IMR-90 (cell line): ENCODE measurements at regions not wholly inside any gene's neighbourhood (a gene's known extent, or its start where the extent isn't known, plus 50 kb on each side); places are given as distances from the start of the nearest gene placed in this dataset.
"Not testable (repeated sequence)": the region's sequence is repeated elsewhere in the genome, so short reads cannot be mapped to it uniquely, and the experiment has no call there.

Experiments
- ATAC-seq: fragments of 200-7000 bp; cut with Tn5 transposase; 2 replicates; pipeline ENCODE4 v1.9.1; 2020; ENCODE audit warnings: low read depth, mild to moderate bottlenecking, moderate library complexity
- BruUV-seq: library from RNA; stranded (reverse); fragments of 400-500 nt; replicated peaks from 2 replicates; lab custom pipeline; 2021; lab: Mats Ljungman, UMichigan
- CTCF ChIA-PET: fragments of 300-600 bp; formaldehyde crosslinking; extraction: SDS; loops from one replicate; lab custom pipeline; 2021; ENCODE audit warnings: antibody characterized with exemption; lab: Yijun Ruan, JAX
- POLR2A ChIA-PET: fragments of 300-600 bp; sonication (Branson Sonifier 250); formaldehyde crosslinking; loops from one replicate; lab custom pipeline; 2022; ENCODE audit warnings: antibody characterized with exemption; ENCODE audit not compliant: unreplicated experiment; lab: Charles Lee
- DNase-seq: peaks from one replicate; pipeline ENCODE4 v3.0.0; 2013
- H2AFZ ChIP-seq: replicated peaks from 2 replicates; pipeline ENCODE3; 2013; ENCODE audit warnings: low read length, mild to moderate bottlenecking; ENCODE audit not compliant: poor library complexity
- H2AK5ac ChIP-seq: 2 replicates; pipeline ENCODE4 v1.6.1; 2013; ENCODE audit warnings: low read depth, low read length, inconsistent platforms
- H2AK9ac ChIP-seq: replicated peaks from 2 replicates; pipeline ENCODE3; 2013; ENCODE audit warnings: mild to moderate bottlenecking, low read depth, low read length, moderate library complexity; ENCODE audit not compliant: poor library complexity
- H2BK120ac ChIP-seq: 2 replicates; pipeline ENCODE4 v1.6.1; 2013; ENCODE audit warnings: low read depth, low read length, inconsistent platforms
- H2BK15ac ChIP-seq: 3 replicates; pipeline ENCODE4 v1.6.1; 2013; ENCODE audit warnings: low read depth, low read length, inconsistent platforms
- H2BK20ac ChIP-seq: 2 replicates; pipeline ENCODE4 v1.6.1; 2013; ENCODE audit warnings: low read depth, mild to moderate bottlenecking, inconsistent platforms, low read length, moderate library complexity
- H2BK5ac ChIP-seq: 2 replicates; pipeline ENCODE4 v1.6.1; 2013; ENCODE audit warnings: mild to moderate bottlenecking, low read depth, low read length, inconsistent platforms; ENCODE audit not compliant: poor library complexity, severe bottlenecking
- H3K14ac ChIP-seq: replicated peaks from 2 replicates; pipeline ENCODE4 v1.6.1; 2013; ENCODE audit warnings: low read depth, low read length, inconsistent platforms
- H3K18ac ChIP-seq: 2 replicates; pipeline ENCODE4 v1.6.1; 2013; ENCODE audit warnings: low read depth, low read length, control low read depth
- H3K23ac ChIP-seq: 2 replicates; pipeline ENCODE4 v1.6.1; 2013; ENCODE audit warnings: low read depth, low read length, inconsistent platforms
- H3K27ac ChIP-seq: 2 replicates; pipeline ENCODE4 v1.5.1; 2013; ENCODE audit warnings: mild to moderate bottlenecking, control low read depth, low read length; ENCODE audit not compliant: insufficient read depth
- H3K27me3 ChIP-seq: 2 replicates; pipeline ENCODE4 v1.6.1; 2013; ENCODE audit warnings: low read length; ENCODE audit not compliant: control insufficient read depth, insufficient read depth
- H3K36me3 ChIP-seq: 2 replicates; pipeline ENCODE4 v1.6.1; 2013; ENCODE audit warnings: low read length, mixed read lengths; ENCODE audit not compliant: control insufficient read depth, insufficient read depth
- H3K4ac ChIP-seq: 2 replicates; pipeline ENCODE4 v1.6.1; 2013; ENCODE audit warnings: low read depth, low read length, inconsistent platforms
- H3K4me1 ChIP-seq: 2 replicates; pipeline ENCODE4 v1.6.1; 2013; ENCODE audit warnings: low read length, mixed read lengths; ENCODE audit not compliant: control insufficient read depth, insufficient read depth
- H3K4me2 ChIP-seq: 2 replicates; pipeline ENCODE4 v1.6.1; 2013; ENCODE audit warnings: low read depth, mild to moderate bottlenecking, control low read depth, low read length, moderate library complexity
- H3K4me3 ChIP-seq: 2 replicates; pipeline ENCODE4 v1.5.1; 2013; ENCODE audit warnings: low read depth, mild to moderate bottlenecking, control low read depth, low read length, moderate library complexity; ENCODE audit not compliant: insufficient read depth
- H3K56ac ChIP-seq: 2 replicates; pipeline ENCODE4 v1.6.1; 2013; ENCODE audit warnings: low read length, inconsistent platforms; ENCODE audit not compliant: insufficient read depth; ENCODE audit errors: extremely low read depth
- H3K79me1 ChIP-seq, 2 experiments: 2 replicates each; pipeline ENCODE4 v1.6.1; 2013; ENCODE audit warnings: low read length in 2 of 2, inconsistent platforms in 1 of 2, low read depth in 1 of 2
- H3K9ac ChIP-seq: 2 replicates; pipeline ENCODE4 v1.6.1; 2013; ENCODE audit warnings: low read depth, low read length, control low read depth
- H3K9me1 ChIP-seq: 2 replicates; pipeline ENCODE4 v1.6.1; 2013; ENCODE audit warnings: low read length, inconsistent platforms; ENCODE audit not compliant: insufficient read depth
- H3K9me3 ChIP-seq: 2 replicates; pipeline ENCODE4 v1.6.1; 2013; ENCODE audit warnings: low read length; ENCODE audit not compliant: control insufficient read depth, insufficient read depth
- H4K20me1 ChIP-seq: 2 replicates; pipeline ENCODE4 v1.6.1; 2013; ENCODE audit warnings: low read length, inconsistent platforms; ENCODE audit not compliant: insufficient read depth
- H4K5ac ChIP-seq: 2 replicates; pipeline ENCODE4 v1.6.1; 2013; ENCODE audit warnings: mild to moderate bottlenecking, low read depth, low read length, control low read depth
- H4K8ac ChIP-seq, 2 experiments: 2 replicates each; pipeline ENCODE4 v1.6.1; 2013; ENCODE audit warnings: low read depth in 2 of 2, low read length in 2 of 2, control low read depth in 1 of 2, inconsistent platforms in 1 of 2
- H4K91ac ChIP-seq: 2 replicates; pipeline ENCODE4 v1.6.1; 2013; ENCODE audit warnings: low read depth, low read length, inconsistent platforms; ENCODE audit not compliant: insufficient read depth
- BHLHE40 ChIP-seq: fragments of 150-350 bp; IDR thresholded peaks from 2 replicates; pipeline ENCODE4 v1.6.1; 2016; ENCODE audit warnings: mild to moderate bottlenecking, low read depth, low read length
- CEBPB ChIP-seq: IDR thresholded peaks from 2 replicates; pipeline ENCODE4 v1.6.1; 2012; ENCODE audit warnings: low read depth, low read length, improper control_type of control experiment
- CHD1 ChIP-seq: IDR thresholded peaks from 2 replicates; pipeline ENCODE4 v1.6.1; 2012; ENCODE audit warnings: low read depth, low read length, improper control_type of control experiment
- MAZ ChIP-seq: IDR thresholded peaks from 2 replicates; pipeline ENCODE4 v1.6.1; 2012; ENCODE audit warnings: low read depth, mild to moderate bottlenecking, low read length, improper control_type of control experiment, moderate library complexity, borderline replicate concordance
- USF2 ChIP-seq: fragments of 150-350 bp; IDR thresholded peaks from 2 replicates; pipeline ENCODE4 v1.6.1; 2017; ENCODE audit warnings: mild to moderate bottlenecking, antibody characterized with exemption, low read length, low read depth
- WGBS, 2 experiments: methylation state at CpG; one replicate each; pipeline versions ENCODE4 v1.1.5 to v1.1.7; 2013; ENCODE audit warnings: missing lambda C conversion rate in 2 of 2; ENCODE audit not compliant: insufficient read length in 1 of 2; ENCODE audit errors: extremely low coverage in 2 of 2; 5-methylcytosine and 5-hydroxymethylcytosine counted together
- dilution Hi-C: fragments of 300-500 bp; cut with HindIII; formaldehyde crosslinking; loops from one replicate; pipeline ENCODE4 v1.14.3; 2018; ENCODE audit warnings: low sequenced_read_pairs; ENCODE audit not compliant: unreplicated experiment
- in situ Hi-C: fragments of 300-500 bp; cut with MboI; formaldehyde crosslinking; loops from 3 replicates; pipeline ENCODE4 v1.14.3; 2019; ENCODE audit warnings: low sequenced_read_pairs, inconsistent platforms, mixed read lengths
- intact Hi-C: fragments of 100-400 bp; cut with micrococcal nuclease; formaldehyde crosslinking; loops from 2 replicates; pipeline ENCODE4 v1.10.0; 2022

- no peak for TF ChIP-seq CHD1
Measured at GRCh38 chr2:173571887-173572680, 217.4 kb downstream of the CDCA7 start (continued).

GRCh38 chr2:173572848-173573247 lies 218.2 kb downstream of the CDCA7 start:
- no peak overlapping the region for H2AFZ ChIP-seq
- H3K4me2 ChIP-seq: no peak overlapping the region
- no peak overlapping the region for H2AK5ac ChIP-seq
- no peak for ATAC-seq
- dilution Hi-C loops: no loop called here
- TF ChIP-seq USF2 (no peak), MAZ (no peak), CEBPB (no peak), BHLHE40 (no peak)
- CTCF ChIA-PET: no interaction called here
- H3K56ac ChIP-seq: no peak overlapping the region
- H4K8ac ChIP-seq: no peak overlapping the region
- H3K36me3 ChIP-seq: no peaks in the 10 kb centered on the region
- H3K79me1 ChIP-seq: no peaks in the 10 kb centered on the region
- no peak overlapping the region for H3K4me3 ChIP-seq
- H4K20me1 ChIP-seq: no peaks in the 10 kb centered on the region
- H2BK15ac ChIP-seq: no peak overlapping the region
- no peak overlapping the region for H3K14ac ChIP-seq
- intact Hi-C loops: loop anchor here (5.0 to 10.0 kb wide), 4 partner anchors 94 to 482 kb away; no protein-coding TSS in a partner anchor
- H2BK5ac ChIP-seq: no peak overlapping the region
- no peaks in the 10 kb centered on the region; the same call in 1 of the 2 replicates for H3K9me1 ChIP-seq
- no TSS peak for BruUV-seq
- WGBS, 2 experiments: no CpG with 5 or more reads among the region's 1 CpG
- no peak overlapping the region for H2BK20ac ChIP-seq
- H3K4ac ChIP-seq: no peak overlapping the region
- no peak overlapping the region for H4K91ac ChIP-seq
- H3K27ac ChIP-seq: no peak overlapping the region
- H3K18ac ChIP-seq: no peak overlapping the region
- no peaks in the 10 kb centered on the region for H3K4me1 ChIP-seq
- POLR2A ChIA-PET: no interaction called here
- no peak for DNase-seq
- H2AK9ac ChIP-seq: no peak overlapping the region
- no peak overlapping the region for H4K5ac ChIP-seq
- H2BK120ac ChIP-seq: no peak overlapping the region
- 0 out of 2 replicates have a peak, but pooled peaks cover 2% of the 10 kb centered on the region for H3K27me3 ChIP-seq
- H3K9me3 ChIP-seq: no peaks in the 10 kb centered on the region
- H3K23ac ChIP-seq: no peak overlapping the region
- H3K9ac ChIP-seq: no peak overlapping the region
- in situ Hi-C loops: no loop called here

DNA sequence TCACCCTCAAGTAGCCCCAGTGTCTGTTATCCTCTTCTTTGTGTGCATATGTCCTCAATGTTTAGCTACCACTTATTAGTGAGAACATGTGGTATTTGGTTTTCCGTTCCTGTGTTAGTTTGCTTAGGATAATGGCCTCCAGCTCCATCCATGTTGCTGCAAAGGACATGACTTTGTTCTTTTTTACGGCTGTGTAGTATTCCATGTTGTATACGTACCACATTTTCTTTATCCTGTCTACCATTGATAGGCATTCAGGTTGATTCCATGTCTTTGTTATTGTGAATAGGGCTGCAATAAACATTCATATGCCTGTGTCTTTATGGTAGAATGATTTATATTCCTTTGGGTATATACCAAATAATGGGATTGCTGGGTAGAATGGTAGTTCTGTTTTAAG lies 219.1 kb downstream of the CDCA7 start:
- H4K5ac ChIP-seq, ATAC-seq, H3K9ac ChIP-seq, BruUV-seq, H3K4me1 ChIP-seq, H3K4me2 ChIP-seq, H3K56ac ChIP-seq, H3K79me1 ChIP-seq, H2AK9ac ChIP-seq, H3K9me1 ChIP-seq, H3K9me3 ChIP-seq, H2BK120ac ChIP-seq, H2BK20ac ChIP-seq, POLR2A ChIA-PET, H4K91ac ChIP-seq, H3K14ac ChIP-seq, H3K23ac ChIP-seq, H2AK5ac ChIP-seq, H3K4me3 ChIP-seq, H3K27me3 ChIP-seq, H4K20me1 ChIP-seq, H3K18ac ChIP-seq, H4K8ac ChIP-seq, H2AFZ ChIP-seq, H3K27ac ChIP-seq, H2BK5ac ChIP-seq, dilution Hi-C loops, in situ Hi-C loops, DNase-seq, H2BK15ac ChIP-seq, H3K36me3 ChIP-seq, H3K4ac ChIP-seq: not testable (repeated sequence)
- WGBS, 2 experiments: no CpG with 5 or more reads among the region's 3 CpGs
- intact Hi-C loops: loop anchor here (5.0 to 10.0 kb wide), 4 partner anchors 94 to 481 kb away; no protein-coding TSS in a partner anchor
- CTCF ChIA-PET: interaction anchor here (1.0 kb wide), 1 partner anchor 17 kb away, joined by 3 read pairs; no protein-coding TSS in a partner anchor
